ENCODE measurements at regions not wholly inside any gene's neighbourhood (a gene's known extent, or its start where the extent isn't known, plus 50 kb on each side); places are given as distances from the start of the nearest gene placed in this dataset.

DNA sequence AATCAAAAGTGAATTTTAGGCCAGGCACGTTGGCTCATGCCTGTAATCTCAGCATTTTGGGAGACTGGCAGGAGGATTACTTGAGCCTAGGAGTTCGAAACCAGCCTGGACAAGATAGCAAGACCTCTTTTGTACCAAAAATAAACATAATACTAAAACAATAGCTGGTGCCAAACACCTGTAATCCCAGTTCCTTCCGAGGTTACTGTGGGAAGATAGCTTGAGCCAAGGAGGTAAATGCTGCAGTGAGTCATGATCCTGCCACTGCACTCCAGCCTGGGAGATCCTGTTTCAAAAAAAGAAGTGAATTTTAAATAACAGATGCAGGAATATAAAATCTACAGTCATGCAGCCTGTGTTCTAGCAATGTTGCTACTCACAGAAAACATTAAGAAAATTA is 488.3 kb downstream of the PPARGC1A start:
- no peak for DNase-seq (ENCODE audit: low read depth in 2 of 2)

DNA sequence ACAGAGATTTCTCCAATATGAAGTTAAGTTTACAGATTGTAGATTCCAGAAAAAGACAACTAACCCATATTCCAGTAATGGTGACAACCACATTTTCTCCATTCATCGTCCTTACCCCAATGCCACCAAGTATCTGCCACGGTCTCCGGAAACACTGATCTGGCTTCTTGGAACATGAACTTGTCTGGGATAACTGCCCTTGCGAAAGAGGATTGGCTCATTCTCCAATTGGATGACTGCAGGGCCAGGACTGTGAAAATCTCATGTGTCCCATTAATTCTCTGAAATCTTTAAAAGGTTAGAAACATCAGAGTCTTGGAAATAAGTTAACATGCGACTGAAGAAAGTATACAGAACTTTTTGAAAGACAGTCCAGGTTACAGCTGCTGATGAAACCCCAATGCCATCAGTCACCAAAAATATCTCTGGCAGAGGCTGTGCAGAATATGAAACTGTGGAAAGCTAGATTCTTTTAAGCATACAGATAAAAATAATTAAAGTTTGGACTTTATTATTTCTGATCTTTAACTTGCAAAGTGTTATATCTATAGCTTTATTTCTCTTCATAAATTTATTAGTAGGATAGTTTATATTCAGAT is 496.9 kb downstream of the PPARGC1A start:
- DNase-seq (ENCODE audit: low read depth in 2 of 2), result no peak

DNA sequence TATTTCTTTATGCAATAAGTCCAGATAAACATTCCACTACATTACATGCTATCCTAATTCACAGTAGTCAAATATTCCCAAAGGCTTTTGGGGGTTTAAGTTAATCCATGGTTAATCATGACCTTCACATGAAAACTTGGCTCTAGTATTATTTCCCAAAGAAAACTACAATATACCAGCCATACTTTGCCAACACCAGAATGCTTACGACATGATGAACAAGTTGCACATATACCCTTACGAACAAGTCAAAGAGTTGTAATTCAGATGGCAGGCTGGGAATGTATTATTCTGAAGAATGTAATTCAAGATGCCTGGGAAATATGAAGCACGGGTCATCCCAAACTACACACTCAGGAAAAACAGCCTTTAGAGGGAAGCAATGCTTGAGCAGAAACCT is 499.6 kb downstream of the PPARGC1A start:
- DNase-seq (ENCODE audit: low read depth in 2 of 2), result no peak

DNA sequence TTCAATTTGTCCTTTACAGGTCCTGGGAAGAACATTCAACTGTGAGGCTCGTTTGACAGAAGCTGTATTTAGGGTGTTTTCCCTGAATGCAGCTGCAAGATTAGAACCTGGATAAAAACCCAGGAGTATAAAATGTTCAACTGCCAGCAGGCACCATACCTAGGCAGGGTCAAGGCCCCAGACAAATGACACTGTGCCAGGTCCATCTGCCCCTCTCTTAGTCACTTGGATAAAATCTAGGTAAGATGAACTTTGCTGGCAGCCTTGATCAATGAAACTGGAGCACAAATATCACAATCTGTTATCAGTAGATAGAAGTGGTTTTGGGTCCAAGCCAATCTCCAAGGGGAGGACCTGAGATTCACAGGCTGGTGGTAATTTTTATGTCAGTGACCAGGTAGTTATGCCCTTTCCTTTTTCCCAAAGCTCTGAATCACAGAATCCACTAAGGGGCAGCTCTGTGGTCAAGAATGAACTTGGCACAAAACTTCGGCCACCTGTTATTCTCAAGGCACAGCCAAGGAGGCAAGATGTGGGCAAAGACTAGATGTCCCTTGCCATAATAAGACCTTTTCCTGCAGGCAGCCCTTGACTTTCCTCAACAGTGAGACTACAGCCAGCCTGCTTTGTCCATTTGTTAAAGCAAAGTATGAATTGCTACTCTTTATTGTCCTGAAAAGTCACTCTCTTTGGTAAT is 501.0 kb downstream of the PPARGC1A start:
- DNase-seq (ENCODE audit: low read depth in 2 of 2), result no peak

DNA sequence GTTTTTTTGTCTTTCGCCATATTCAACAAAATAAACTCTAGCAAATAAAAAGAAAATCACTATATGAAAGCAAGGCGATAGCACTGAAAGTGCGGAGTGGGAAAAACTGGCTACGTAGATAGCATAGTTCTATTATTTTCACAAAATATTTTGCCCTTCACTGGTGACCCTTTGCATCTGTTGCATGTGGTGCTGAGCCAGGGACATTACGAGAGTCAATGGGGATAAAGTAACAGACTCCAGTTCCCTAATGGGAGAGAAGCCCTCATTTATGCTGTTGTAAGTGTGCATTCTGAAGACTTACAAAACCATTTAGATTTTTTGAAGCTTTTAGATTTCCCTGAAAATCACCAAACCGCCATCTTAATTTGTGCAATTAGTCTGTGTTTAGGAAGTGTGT is 501.6 kb downstream of the PPARGC1A start:
- no peak for DNase-seq (ENCODE audit: low read depth in 2 of 2)

DNA sequence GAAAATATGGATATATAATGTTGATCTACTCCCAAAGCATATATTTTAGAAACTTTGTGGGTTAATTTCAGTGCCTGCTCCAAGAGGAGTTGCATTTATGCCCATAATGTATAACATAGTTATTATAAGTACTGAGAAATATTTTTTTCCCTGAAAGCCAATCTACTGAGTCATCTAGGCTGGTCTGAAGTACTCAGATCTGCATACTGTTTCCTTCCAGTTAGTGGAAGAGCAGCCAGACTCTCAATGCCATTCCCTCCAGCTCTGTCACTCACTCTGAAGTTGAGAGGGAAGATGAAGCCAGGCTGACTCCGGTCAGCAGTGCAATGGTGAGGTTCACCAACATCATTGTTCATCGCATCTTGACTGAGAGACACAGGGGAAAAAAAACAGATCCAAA is 505.1 kb downstream of the PPARGC1A start:
- DNase-seq (ENCODE audit: low read depth in 2 of 2), result no peak

DNA sequence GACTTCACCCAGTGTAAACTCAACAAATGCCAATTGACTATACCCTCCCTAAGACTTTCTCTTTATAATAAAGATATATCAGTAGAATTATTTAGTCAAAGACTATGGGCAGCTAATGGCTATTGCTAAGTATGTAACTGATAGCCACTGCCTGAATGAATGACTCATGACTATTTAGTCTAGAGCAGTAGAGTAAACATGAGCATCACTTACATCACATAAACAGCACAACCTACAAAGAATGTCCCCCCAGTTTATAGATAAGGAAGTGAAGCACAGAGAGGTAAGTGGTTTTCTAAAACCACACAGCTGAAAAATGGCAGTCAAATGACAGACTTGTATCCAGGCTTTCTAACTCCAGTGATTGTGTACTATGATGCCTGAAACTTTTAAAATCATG is 507.0 kb downstream of the PPARGC1A start:
- DNase-seq (ENCODE audit: low read depth in 2 of 2), result no peak

DNA sequence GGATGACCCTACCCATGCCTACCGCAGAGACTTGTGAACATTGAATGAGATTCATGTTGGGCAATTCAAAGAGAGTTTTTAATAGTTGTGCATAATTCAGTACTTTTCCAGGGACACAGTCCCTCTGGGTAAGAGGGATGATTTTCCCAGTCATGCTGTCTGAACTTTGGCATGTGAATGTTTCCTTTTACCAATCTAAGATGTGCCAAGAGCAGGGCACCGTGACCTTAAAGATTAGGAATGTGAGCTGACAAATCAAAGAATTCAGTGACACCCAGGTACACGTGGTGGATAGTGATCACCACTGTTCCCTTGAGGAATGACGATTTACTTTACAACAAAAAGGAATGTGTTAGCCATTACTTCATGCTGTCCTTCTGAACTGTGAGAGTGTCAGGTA is 515.6 kb downstream of the PPARGC1A start:
- no peak for DNase-seq (ENCODE audit: low read depth in 2 of 2)

DNA sequence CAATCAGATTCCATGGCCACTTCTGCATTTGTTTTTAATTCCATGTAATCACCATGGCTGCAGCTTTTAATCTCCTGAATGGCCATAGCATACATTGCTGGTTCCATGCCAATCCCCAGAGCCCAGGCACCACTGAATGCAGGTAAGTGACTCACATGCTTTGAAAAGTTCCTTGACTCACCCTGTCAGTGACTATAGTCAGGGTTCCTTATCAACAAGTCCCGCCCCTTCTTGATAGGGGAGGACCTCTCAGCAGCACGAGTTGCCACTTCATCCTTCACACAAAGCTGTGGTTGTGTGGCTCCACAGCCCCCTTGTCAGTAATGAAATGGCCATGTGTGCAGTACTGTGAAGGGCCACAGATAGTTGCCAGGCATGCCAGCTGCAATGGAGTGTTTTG is 516.6 kb downstream of the PPARGC1A start:
- DNase-seq (ENCODE audit: low read depth in 2 of 2), result no peak

DNA sequence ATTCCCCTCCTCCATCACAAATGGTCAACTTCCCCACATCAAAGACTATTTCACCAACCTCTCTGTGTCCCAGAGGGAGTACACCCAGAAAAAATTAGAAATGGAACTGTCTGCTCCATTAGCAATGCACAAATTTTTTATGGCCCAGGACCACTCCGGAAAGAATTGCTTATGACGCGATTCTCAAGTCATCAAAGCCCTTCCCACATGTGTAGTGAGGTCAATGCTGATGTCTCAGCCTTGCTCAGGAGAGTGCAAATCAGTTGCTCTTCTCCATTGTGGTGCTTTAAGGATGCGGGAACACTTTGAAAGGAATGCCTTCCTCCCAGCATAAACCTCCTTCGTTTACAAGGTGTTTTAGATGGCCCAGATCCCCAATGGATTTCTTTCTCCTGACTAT is 518.3 kb downstream of the PPARGC1A start:
- no peak for DNase-seq (ENCODE audit: low read depth in 2 of 2)

DNA sequence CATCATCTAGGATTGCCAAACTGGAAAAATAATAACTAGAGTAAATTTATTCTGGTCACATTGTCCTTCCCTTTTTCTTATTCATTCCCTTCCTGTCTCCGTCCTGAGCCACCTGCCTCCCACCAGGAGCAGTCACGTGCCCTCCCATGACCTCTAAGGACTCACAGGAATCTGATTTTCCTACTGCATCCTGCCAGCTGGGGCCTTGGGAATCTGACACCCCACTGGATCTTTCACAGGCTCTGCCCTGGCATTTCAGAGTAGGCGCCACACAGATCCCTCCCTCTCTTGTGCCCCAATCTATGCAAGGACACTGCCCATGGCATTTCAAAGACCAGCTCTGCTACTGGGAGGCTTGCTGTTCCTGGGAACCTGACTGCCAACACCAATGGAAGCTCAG is 520.5 kb downstream of the PPARGC1A start:
- DNase-seq (ENCODE audit: low read depth in 2 of 2), result no peak

DNA sequence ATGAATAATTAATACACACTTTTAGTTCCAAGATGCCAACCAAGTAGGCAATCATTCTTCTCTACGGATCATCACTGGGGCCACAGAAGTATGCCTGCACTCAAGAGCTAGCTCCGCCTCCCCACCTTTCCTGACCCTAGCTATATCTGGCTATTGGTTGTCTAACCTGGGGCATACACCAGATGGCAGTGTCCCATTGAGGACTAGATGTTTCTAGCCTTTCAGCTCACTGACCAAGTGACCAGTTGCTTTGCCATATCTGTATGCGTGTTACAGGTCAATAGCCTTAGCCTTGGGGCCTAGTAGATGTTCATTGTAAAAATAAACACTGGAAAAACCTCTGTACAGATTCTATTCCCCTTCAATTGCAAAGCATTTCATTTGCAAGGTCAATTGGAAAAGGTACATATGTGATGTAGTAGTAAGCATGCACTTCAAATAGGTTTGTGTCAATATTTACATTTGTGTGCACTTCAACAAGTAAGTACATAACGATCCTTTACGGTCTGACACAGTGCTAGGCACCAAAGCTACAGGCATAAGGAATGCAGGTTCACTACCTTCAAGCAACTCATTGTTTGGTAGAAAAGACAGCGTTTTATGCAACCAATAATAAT is 521.7 kb downstream of the PPARGC1A start:
- no peak for DNase-seq (ENCODE audit: low read depth in 2 of 2)

DNA sequence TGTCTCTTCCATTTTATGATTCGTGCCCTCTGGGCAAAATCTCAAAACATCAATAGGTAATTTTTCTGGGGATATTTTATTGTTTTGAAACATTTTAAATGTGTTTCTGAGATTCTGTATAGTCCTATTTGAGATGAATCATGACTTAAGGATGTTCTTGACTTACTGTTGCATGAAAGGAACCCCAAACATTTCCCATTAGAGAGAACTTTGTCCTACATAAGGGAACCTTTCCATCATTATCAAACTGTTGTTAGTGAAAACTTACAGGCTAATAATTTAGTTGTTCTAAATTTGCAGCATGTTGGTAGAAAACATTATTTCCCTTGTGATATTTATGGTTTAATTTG is 523.3 kb downstream of the PPARGC1A start:
- no peak for DNase-seq (ENCODE audit: low read depth in 2 of 2)

DNA sequence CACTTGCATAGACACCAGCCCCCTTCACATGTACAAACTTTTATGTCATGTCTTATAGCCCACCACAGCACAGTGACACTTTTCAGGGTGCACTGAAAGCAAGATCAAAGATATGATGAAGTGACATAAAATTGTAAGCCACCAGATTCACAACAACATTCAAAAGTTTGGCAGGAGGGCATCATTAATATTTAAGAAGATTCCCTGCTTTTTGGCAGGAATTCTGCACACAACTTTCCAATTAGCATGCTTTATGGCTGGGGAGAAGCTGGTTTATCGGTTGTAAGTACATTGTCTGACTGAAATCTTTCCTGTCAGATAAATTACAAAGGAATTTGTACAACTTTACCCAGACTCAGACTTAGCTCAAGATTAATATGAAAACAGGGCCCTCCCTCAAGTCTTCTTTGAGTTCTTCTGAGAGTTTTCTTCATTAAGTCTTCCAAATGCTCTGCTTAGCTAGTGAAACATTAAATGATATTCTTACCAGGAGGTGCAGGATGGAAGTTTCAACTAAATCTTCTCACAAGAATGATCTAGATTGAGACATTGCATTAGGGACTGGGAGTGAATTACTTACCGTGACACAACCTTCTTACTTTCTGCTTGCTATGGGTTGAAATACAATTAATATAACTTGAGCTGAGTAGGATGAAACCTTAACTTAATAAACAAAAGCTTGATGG is 523.8 kb downstream of the PPARGC1A start:
- DNase-seq (ENCODE audit: low read depth in 2 of 2), result no peak

DNA sequence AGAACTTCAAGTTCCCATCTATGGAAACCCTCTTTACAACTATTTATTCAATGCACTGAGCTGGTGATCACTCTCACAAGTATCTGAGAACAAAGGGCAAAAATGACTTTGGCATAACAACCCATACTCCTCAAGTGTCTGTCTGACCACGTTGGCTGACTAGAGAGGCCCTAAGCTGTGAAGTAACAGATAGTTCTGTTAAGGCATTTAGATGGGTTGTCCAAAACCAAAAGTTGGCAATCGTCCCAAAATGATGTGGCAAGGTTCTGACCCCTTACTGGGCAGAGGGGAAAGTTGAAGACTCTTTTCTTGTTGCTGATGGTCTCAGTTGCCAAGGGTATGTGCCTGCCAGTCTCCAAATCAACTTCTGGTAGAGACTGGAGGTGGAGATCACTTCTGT is 524.8 kb downstream of the PPARGC1A start:
- DNase-seq (ENCODE audit: low read depth in 2 of 2), result no peak

DNA sequence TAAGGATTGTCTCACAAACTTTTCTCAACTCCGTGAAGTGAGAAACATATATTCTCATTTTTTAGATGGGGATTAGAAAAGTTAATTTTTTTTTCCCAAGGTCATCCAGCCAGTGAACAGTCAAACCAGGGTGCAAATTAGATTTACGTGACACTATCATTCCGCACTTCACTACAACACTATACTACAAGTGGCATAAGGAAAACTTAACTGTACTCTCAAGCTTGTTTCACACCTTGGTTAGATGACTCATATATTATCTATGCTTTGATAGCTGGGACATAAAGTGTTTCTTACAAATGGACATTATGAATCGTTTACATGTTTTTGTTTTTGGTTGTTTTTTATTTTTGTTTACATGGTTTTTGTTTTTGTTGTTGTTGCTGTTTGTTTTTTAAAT is 525.7 kb downstream of the PPARGC1A start:
- no peak for DNase-seq (ENCODE audit: low read depth in 2 of 2)

DNA sequence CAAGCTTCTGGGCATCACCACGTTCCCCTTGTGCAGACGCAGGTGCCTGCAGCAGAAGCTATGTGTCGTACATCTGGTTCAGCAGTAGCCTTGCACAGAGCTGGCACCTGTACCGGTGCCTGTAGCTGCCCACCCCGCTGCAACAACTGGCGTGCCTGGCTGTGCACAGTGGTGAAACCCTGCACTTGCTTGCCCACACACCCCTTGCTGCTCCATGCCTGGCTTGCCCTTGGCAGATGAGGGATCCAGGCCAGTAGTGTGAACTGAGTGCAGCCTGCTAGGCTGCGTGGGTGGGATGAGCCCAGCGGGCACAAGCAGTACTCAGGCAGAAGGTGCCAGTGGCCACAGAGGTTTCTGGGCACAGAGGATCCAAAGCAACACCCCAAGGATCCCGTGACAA is 528.4 kb downstream of the PPARGC1A start:
- no peak for DNase-seq (ENCODE audit: low read depth in 2 of 2)

DNA sequence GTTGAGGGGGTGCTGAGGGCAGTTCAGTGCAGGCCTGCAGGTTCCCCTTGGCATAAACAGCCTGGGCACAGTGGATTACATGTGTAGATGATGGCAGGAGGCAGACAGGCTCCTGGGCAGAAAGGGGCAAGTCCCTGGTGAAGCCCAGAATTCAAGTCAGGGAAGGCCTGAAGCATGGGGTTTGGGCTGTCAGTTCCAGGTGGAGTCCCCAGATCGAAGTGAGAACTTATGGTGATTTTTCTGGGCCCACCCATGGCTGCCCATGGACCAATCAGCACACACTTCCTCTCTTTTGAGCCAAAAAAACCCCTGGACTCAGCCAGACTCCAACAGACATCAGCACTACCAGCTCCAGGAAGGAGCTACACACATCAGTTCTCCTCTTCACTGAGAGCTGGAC is 529.1 kb downstream of the PPARGC1A start:
- no peak for DNase-seq (ENCODE audit: low read depth in 2 of 2)

DNA sequence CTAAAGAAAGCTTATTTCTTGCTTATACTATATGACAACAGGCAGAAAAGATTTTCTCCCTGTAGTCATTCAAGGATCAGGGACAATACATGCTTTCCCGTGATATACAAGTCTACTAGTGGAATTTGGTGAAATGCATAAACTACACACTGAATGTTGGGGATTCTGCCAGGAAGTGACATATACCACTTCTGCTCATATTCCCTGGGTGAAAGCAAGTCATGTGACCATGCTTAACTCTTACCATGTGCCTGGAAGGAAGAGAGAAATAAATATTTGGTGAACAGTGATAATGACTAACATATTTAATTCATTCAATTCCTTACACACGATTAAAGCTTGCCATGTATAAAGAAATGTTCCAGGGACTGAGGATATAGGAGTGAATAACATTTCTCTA is 534.6 kb downstream of the PPARGC1A start:
- no peak for DNase-seq (ENCODE audit: low read depth in 2 of 2)

DNA sequence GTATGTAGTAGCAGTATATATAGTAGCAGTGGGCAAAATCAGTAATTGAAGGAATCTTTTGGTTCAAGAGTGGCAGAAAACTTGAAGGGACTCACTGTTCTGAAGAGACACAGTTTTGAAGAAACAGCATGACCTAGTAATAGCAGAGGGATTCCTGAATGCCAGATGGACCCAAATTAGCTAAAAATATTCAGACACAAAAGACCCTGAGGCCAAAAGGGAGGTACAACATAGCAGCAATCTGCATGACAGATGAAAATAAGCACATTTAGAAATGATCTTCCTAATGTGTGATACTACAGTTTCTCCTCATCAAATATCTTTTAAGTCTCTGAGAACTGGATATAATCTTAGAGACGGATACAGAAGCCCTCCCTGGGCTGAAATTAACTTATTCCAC is 536.6 kb downstream of the PPARGC1A start:
- DNase-seq (ENCODE audit: low read depth in 2 of 2), result no peak

DNA sequence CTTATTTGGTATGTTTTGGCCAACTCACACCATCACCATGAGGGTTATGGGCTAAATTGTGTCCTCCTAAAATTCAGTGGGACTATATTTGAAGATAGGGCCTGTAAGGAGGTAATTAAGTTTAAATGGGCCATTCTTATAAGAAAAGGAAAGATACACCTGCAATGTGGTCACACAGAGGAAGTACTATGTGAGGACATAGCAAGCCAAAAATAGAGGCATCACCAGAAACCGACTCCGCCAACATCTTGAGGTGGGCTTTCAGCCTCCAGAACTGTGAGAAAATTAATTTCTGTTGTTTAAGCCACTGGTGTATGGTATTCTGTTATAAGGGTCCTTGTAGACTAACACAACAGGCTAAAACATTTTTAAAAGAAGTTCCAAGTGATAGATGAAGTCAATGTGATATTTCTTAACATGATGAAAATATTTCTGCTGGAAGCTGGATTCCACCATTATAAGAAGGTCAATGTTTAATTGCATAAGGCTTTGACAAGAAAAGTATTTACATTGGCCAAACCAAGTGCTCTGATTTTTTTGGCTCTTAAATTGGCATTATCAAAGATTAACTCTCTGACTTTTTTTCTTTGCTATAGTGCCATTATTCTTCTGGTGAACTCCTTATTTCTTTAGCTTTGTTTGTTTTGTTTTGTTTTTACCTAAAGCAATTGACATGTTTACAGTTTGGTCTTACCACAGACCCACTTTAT is 540.9 kb downstream of the PPARGC1A start:
- no peak for DNase-seq (ENCODE audit: low read depth in 2 of 2)

DNA sequence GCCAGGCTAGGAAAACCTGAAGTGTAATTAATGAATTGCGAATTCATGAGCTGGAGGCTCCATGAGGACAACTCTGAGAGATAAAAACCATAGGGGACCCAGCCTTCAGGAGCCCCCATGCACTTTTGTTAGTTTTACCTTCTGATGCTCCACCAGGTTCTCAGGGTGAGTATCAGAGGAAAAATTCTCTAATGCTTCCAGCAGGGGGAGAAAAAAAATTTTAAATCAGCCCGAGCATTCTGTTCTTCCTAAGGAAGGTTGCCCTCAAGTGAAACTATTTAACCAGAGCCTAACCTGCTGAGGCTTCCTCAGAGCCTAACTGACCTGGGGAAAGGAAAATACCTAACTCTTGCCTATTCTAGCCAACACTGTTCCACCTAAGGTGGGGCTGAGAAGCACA is 552.6 kb downstream of the PPARGC1A start:
- DNase-seq (ENCODE audit: low read depth in 2 of 2), result no peak

All from activated CD8-positive, alpha-beta memory T cell treated with anti-CD3 and anti-CD28 coated beads for 4 hours (primary cell).